Left renal pelvis (tissue), 4 donors: ENCODE measurements at regions not wholly inside any gene's neighbourhood (a gene's known extent, or its start where the extent isn't known, plus 50 kb on each side); places are given as distances from the start of the nearest gene placed in this dataset.

Source experiments
- DNase-seq, 4 donors: peaks; one replicate each; pipeline ENCODE4 v3.0.0-alpha.2; 2013; ENCODE audit warnings: low read depth in 4 of 4, low spot score in 3 of 4

DNA sequence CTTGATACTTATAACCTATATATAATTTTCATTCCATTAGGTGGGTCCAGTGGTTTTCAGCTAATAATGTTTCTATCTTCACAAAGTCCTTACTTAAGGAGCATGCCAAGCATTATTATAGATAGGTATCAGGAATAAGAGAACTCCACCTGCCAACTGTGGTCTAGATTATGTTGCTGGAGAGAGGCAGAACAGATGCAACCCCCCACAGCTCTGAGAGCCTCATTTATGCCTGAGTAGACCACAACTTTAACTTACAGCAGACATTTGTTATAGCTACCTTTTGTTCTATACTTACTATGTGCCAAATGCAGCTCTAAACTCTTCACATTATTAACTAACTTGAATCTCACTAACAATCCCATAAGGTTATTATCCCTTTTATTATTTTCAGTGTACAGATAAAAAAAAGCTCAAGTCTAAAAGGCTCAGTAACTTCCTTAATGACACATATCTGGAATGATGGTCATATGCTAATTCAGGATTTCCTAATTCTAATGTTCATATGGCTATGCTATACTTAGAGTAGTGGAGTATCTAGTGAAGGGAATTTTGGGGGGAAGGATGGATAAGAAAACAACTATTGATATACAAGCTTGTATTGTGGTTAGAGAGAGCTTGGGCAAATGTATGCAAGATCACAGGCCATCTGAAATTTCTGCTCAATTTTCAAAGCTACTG, 119.1 kb upstream of the RND3 start:
- DNase-seq: no peak

DNA sequence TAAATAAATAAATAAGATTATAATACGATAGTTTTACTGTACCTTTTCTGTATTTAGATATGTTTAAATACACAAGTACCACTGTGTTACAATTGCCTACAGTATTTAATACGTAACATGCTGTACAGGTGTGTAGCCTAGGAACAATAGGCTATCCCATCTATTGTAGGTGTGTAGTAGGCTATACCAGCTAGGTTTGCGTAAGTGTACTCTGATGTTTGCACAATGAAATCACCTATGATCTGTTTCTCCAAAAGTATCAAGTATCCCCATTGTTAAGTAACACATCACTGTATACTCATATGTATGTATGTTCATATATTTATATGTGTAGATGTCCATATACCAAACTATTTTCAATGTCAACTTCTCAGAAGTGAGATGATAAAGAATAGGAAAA, 118.2 kb upstream of the RND3 start:
- DNase-seq: no peak

DNA sequence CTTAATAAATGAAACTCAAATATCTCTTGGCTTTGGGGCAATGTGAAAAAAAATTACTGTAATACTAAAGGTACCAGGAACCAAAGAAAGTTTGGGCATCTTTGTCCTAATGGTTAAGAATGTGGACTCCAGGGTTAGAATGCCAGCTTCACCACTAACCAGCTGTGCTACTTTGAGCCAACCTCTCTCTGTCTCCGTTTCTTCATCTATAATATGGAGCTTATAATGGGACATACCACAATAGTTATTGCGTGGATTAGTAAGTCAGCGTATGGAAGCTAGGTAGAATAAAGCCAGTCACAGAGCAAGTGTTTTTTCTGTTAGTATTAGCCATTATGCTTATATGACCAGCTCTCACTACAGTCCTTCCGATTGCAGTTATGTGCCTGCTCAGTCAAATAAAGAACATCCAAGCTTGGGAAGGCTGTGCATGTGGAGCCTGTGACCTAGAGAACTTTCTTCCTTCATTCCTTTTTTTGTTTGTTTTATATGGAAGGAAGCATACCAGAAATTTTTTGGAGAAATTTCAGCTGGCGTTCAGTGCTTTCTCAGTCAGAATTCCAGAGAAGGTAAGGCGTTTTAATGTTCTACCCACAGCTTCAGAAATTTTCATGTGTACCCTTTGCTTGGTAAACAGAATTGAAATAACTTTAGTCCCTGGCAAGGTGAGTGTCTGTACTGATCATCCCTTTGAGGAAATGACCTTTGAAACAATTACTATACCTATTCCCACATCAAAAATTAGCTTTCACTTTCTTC, 114.0 kb upstream of the RND3 start:
- no peak for DNase-seq

DNA sequence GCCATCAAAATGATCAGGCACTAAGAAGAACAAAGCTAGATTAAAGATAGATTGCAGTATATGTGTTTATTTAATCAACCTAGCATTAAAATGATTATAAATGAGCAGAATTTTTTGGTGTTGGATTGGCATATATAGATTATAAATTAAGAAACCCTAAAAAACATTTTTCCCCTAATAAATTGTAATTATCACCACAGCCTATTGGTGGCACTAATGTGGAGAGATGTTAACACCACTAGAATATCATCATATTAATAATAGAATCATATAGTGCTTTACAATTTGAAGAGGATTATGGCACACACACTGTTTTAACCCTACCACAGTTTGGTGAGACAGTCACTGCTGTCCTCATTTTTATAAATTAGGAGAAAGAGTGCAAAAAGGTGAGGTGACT, 112.4 kb upstream of the RND3 start:
- DNase-seq: no peak

DNA sequence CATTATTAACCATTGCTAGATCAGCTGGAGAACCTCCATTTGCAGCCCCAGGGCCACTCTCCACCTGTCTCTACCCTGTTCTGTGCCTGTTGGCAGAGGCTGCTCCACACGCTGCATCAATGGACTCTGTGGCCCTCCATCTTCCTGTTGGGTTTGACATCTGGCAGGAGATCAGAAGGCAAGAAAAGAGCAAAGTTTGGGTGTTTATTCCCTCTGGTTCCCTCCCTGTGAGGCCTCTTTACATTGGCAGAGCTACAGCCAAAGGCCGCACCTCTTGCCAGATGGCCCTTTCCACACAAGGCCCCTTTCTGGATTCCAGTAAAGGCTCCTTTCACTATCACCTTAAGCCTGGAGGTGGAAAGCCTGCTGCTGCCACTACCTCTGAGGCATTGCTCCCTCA, 110.9 kb upstream of the RND3 start:
- DNase-seq: no peak

DNA sequence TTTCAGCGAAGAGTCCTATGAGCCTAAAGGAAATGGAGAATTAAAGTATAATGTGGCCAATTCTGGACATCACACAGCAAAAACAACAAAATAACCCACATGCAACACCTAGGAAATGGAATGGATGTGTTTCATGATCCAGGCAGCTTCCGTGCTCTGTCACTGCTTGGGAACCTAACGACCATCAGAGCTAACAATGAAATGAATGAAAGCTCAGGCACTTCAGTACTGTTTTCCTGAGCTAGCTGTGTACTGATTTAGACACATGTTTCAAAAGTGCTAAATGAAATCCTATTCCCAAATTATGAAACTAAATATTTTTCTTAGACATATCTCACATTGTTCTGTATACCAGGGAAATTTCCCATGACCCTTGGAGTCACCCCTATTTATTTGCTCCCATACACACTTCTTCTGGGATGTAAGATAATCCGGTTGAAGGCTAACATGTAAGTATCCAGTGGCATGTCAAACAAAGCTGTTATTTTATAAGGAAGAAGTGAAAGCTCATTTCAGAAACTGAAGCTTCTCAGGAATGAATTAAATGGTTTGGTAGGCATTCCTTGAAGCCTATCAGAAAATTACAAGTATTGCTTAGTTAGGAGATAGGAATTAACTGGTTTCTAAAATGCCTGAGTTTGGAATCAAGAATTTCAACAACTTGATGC, 108.5 kb upstream of the RND3 start:
- no peak for DNase-seq

DNA sequence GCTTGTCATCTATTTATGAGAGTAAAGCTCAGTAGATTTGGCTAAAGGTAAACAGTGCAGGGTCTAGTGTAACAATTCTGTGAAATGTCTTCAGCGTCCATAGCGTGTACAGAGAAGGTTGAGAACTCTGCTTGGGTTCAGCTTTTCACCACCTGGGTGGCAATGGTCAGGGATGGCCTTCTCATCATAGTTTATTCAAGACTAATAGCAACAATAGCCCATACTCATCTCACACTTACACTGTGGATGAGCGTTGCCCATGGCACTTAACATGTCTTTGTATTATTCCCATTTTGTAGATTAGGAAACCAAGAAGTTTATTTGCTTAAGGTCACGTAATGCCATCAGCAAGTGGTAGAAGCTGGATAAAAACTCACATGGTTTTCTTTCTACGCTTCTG, 106.8 kb upstream of the RND3 start:
- no peak for DNase-seq

DNA sequence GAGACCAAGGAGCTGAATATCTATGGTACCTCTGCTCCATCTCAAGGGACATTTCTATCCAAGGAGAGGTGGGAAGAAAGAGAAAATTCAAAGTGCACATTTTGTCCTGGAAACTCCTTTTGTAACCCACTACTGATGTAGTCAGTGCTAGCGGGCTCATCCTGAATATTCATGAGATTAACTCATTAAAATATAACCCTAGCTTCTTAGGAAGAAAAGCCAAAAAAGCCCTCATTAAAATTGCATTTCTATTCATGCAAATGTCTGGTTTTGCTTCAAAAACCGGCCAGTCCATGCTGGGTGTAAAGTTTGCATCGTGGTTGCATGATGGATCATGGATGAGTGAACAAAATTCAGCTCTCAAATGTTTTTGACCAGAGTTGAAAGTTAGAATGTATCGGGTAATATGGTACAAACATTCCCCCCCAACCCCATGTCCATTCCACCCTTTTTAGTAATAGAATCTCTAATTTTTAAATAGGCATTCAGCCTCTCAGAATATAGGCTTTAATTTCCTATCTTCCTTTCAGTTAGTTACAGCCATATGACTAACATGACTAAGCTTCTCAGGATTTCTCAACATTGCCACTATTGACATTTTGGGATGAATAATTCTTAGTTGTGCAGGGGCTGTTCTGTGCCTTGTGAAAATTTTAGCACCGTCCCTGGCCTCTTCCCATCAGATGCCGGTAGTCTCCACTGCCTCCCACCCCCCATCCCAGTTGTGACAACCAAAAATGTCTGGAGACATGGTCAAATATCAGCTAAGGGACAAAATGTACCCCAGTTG, 104.2 kb upstream of the RND3 start:
- DNase-seq: no peak

DNA sequence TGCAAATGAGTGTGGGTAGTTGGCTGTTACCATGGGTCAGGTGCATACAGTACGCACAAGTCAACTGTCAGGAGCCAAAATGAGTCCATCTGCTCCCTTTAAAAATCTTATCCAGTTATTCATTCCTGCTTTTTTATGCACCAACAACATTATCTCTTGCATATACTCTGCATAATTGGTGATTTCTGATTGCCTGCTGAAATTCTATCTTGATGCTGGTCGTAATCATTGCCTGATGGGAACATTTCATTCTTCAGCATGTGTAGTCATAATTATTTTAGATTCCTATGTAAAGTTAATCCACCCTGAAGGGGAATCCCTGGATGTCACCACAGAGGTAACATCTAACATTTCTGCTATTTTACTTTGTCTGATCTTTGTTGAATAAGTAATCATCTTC, 102.2 kb upstream of the RND3 start:
- DNase-seq: no peak

DNA sequence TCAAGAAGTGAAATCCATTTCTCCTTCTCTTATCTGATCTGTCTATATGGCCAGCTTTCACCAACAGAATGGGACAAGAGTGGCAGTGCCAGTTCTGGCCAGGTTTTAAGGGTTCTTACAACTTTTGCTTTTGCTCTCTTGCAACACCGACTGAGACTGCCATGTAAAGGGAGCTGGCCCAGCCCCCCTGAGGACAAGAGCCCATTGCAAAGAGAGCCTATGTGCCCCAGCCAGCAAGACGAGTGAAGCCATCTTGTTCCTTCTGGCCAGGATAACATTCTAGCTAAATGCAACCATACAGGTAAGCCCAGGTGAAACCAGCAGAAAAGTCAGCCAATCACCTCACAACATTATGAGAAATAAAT, 101.0 kb upstream of the RND3 start:
- no peak for DNase-seq

DNA sequence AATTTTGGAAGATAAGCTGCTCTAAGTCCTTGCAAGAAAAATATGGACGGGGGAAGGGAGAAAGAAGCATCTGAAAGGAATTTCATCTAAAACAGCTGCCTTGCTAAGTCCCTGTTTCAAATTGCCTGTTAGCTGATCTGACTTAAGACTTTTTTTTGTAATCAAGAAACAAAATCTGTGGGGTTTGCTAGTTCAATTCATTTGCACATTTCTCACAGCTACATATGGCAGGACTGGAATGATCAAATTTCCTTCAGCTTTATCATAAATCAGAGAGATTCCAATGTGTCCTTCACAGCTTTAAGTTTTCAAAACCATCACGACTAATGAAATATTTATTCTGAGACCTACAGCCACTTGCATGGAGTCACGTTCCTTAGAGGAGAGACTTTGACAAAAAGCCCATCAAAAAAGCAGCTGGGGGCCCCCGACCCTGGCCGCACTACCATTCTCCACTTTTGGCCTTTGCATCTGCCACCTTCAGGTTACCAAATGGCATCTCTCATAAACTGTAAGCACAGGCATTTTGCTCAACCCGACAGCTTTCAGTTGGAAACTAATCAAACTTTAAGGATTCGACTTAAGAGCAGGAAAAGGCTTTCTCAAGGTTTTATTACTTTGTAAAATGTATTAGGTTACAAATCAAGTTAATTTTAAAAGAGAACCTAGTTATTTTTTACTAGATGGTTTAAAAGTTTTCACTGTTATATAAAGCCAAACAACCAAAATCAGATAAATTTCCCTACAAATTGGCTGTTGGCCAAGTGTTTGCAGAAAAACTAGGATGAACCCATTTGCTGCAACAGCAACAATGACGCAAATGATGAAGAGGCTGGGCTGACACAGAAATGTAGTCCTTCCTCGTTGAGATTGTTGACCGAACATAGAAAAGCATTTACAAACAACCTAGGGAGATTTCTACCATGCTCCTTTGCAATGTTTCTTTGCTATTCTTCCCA, 100.4 kb upstream of the RND3 start:
- DNase-seq: peak in 1 of 4 donors; percentile 12

DNA sequence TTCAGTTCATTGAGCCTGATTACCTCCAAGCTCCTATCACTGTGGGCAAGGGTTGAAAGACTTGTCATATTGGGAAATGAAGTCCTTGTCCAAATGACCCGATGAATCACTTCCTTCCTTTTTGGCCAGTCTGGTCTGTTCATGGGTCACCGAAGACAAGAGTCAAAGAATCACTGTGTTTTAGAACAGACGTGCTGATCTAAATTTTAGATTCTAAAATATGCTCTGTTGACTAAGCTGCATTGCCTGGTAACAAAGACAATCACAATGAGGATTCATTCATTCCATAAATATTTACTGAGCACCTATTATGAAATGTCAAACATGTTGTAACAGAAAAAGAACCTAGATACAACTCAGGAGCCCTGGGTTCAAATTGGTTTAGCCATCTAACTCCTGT, 99.4 kb upstream of the RND3 start:
- DNase-seq: no peak

DNA sequence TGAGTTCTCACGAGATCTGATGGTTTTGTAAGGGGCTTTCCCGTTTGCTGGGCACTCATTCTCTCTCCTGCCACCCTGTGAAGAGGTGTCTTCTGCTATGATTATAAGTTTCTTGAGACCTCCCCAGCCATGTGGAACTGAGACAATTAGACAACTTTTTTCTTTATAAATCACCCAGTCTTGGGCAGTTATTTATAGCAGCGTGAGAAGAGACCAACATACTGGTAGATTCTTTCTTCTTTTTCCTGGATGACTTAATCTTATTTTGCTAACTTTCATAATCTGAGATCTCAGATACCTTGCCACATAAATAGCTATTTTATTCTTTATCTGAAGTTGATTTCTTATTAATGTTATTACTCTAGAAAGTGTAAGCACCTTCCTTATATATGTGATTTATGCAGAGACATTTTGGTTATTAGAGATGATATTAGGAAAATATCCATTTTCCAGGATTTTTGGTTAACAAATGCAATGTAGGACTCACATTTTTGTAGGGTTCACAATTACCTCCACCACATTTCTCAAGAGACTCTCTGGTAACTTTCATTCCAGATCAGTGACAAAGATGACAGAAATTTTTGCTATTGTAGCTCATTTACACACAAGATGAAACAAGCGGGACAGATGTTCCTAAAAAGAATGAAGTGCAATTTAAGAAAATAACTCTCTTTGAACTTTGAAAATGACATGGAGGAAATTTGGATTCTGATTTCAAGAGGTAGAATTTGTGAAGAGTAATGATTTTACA, 97.9 kb upstream of the RND3 start:
- DNase-seq: no peak

DNA sequence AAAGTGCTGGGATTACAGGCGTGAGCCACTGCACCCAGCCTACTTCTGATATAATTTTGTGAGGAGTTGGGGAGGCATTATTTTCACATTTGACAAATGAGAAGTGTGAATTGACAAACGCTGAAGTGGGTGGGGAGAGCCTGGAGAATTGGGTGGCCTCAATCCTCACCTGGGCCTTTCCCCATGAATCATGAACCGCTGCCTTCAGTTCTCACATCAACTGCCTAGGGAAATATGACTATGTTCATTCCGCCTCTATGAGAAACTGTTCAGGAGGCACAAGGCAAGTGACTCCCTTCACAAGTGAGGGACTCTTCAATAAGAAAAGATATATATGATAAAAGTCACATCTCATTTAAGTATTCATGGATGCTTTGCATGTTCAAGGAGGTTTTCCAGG, 96.6 kb upstream of the RND3 start:
- DNase-seq: no peak

DNA sequence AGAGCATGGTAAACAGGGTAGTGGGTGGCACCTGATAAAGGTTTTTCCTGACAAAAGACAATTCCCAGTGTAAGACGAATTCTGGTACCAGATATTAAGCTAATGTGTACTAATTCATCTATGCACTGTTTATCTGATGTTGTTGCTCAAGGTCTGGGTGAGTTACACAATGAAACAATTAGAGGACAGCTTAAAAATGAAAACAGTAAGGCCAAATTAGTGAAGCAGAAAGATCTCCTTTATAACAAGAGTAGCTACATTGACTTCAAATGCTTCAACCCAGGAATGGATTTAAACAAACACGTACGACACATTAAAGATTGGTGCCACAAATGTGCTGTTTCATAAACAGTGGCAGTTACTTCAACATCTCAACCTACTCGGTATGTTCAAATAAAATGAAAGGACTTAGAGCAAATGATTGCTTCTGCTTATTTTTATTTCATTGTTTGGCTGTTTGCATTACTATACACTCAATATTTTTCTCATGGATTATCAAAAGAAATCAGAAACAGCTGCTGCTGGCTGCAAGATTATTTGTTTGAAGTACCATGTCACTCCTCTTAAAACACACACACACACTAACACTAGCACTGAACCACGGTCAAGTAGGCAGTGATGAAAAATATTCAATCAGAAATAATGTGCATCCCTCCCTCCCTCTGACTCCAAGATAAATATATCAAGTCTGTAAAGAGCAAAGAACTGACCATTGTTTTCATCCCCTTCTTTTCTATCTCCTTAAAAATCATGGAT, 94.4 kb upstream of the RND3 start:
- DNase-seq: no peak

DNA sequence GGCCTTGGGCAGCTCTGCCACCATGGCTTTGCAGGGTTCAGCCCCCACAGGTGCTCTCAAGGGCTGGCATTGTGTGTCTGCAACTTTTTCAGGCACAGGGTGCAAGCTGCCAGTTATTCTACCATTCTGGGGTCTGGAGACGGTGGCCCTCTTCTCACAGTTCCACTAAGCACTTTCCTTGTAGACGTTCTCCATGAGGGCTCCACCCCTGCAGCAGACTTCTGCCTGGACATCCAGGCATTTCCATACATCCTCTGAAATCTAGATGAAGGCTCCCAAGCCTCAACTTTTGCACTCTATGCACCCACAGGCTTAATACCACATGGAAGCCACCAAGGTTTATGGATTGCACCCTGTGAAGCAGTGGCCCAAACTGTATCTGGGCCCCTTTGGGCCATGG, 91.0 kb upstream of the RND3 start:
- DNase-seq: no peak

DNA sequence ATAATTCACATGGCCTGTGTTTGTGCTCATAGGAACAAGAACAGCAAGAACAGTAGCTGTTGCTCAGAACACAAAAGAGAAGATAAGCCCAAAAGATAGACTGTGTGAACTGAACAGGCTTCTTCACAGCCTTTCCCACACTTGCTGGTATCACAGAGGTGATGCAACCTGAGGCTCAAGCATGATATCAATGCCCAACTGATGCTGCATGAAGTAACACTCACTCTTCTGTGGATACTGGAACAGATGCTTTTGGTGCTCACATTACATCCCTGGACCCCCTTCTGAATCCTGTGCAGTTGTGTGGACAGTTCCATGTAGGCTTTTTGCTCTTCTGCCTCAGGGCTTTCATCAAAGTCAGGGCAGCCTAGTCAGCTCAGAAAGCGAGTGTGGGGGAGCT, 88.4 kb upstream of the RND3 start:
- DNase-seq: no peak

DNA sequence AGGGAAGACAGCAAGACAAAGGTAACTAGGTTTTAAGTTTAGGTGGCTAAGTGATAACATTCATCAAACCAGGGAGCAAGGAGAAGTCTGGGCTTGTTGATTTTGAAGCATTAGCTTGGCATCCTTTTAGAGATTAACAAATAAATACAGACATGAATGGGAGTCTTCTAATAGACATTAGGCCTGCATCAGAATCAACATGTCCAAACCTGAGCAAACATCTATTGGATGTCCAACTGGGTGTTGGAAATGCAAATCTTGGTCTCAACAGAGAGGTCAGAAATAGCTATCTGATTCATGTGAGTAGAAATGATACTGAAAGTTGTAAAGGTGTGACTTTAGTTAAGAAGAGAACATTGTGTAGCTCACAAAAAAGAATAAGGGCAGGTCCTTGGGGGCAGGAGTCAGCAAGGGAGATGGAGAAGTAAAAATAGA, 85.5 kb upstream of the RND3 start:
- no peak for DNase-seq
